Right renal pelvis (tissue), 4 donors: ENCODE measurements at regions not wholly inside any gene's neighbourhood (a gene's known extent, or its start where the extent isn't known, plus 50 kb on each side); places are given as distances from the start of the nearest gene placed in this dataset.
"Not testable (repeated sequence)": the region's sequence is repeated elsewhere in the genome, so short reads cannot be mapped to it uniquely, and the experiment has no call there.

Source experiments
- DNase-seq, 4 donors: peaks; one replicate each; pipeline ENCODE4 v3.0.0-alpha.2; 2013; ENCODE audit warnings: low read depth in 4 of 4, low spot score in 3 of 4, missing footprints in 1 of 4

- no peak for DNase-seq
These were observed 127.1 kb upstream of the ZNF184 start for GRCh38 chr6:27599859-27600532.

- DNase-seq, result not testable (repeated sequence)
These were observed 124.2 kb upstream of the ZNF184 start for GRCh38 chr6:27597031-27597567.

- no peak for DNase-seq
These were observed 121.0 kb upstream of the ZNF184 start for GRCh38 chr6:27593861-27594260.

- no peak for DNase-seq
These were observed 120.4 kb upstream of the ZNF184 start for GRCh38 chr6:27593200-27593818.

GRCh38 chr6:27592481-27593199 is 119.7 kb upstream of the ZNF184 start:
- DNase-seq, result no peak

GRCh38 chr6:27591699-27592480 is 119.0 kb upstream of the ZNF184 start:
- no peak for DNase-seq

- DNase-seq, result not testable (repeated sequence)
These were observed 112.4 kb upstream of the ZNF184 start for GRCh38 chr6:27585316-27585715.

- no peak for DNase-seq
These were observed 111.4 kb upstream of the ZNF184 start for GRCh38 chr6:27584326-27584725.

- peak in 1 of 4 donors; percentile 22 for DNase-seq
These were observed 110.2 kb upstream of the ZNF184 start for GRCh38 chr6:27582928-27583725.

- no peak for DNase-seq
These were observed 107.1 kb upstream of the ZNF184 start for GRCh38 chr6:27579973-27580372.

- no peak for DNase-seq
These were observed 105.0 kb upstream of the ZNF184 start for GRCh38 chr6:27577922-27578321.

GRCh38 chr6:27575594-27576361 is 102.9 kb upstream of the ZNF184 start:
- no peak for DNase-seq

GRCh38 chr6:27568226-27568897 is 95.5 kb upstream of the ZNF184 start:
- DNase-seq, result no peak

- DNase-seq, result no peak
These were observed 93.2 kb upstream of the ZNF184 start for GRCh38 chr6:27565839-27566779.

- DNase-seq, result no peak
These were observed 89.1 kb upstream of the ZNF184 start for GRCh38 chr6:27562027-27562410.

- DNase-seq, result no peak
These were observed 85.3 kb upstream of the ZNF184 start for GRCh38 chr6:27558028-27558724.

GRCh38 chr6:27556406-27556805 is 83.5 kb upstream of the ZNF184 start:
- no peak for DNase-seq
